GM21825 (cell line): ENCODE measurements at regions not wholly inside any gene's neighbourhood (a gene's known extent, or its start where the extent isn't known, plus 50 kb on each side); places are given as distances from the start of the nearest gene placed in this dataset.

Experiments used
- ATAC-seq: cut with Tn5 transposase; IDR thresholded peaks from one replicate; pipeline ENCODE4 v1.9.1; 2021; ENCODE audit warnings: mild to moderate bottlenecking, moderate library complexity; ENCODE audit not compliant: unreplicated experiment

GRCh38 chr14:22391908-22392565, 197.0 kb downstream of the DAD1 start:
- no peak for ATAC-seq

DNA sequence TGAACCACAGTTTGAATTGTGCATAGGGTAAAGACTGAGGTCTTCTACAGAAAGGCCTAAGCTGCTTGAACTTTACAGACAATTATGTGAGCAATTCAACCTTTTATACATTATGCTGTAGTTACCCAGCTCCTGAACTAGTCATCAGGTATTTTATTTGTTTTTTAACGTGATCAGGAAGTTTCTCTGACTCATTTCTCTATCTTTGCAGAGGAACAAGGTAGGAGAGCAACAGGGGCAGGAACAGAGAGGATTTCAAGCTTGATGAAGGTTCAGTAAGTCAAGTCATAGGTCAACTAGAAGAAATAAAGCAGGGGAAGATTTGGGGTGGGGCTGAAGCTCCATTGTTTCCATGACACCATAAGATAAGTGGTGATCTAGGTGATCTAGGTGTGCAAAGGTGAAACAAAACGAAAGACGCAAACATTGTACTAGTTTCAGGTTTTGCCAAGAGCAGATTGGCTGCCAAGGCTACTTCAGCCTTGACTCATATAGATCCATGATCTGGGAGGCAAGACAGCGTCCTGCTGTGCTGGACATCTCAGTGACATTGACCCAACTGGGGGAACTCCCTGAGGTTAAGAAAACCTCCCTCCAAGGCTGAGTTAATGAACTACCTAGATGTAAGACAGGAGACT, 198.1 kb downstream of the DAD1 start:
- ATAC-seq: no peak

- ATAC-seq: no peak
Measured at GRCh38 chr14:22390195-22390594, 198.8 kb downstream of the DAD1 start.

- no peak for ATAC-seq
Measured at GRCh38 chr14:22388669-22389595, 200.1 kb downstream of the DAD1 start.

GRCh38 chr14:22387776-22388241, 201.2 kb downstream of the DAD1 start:
- no peak for ATAC-seq

DNA sequence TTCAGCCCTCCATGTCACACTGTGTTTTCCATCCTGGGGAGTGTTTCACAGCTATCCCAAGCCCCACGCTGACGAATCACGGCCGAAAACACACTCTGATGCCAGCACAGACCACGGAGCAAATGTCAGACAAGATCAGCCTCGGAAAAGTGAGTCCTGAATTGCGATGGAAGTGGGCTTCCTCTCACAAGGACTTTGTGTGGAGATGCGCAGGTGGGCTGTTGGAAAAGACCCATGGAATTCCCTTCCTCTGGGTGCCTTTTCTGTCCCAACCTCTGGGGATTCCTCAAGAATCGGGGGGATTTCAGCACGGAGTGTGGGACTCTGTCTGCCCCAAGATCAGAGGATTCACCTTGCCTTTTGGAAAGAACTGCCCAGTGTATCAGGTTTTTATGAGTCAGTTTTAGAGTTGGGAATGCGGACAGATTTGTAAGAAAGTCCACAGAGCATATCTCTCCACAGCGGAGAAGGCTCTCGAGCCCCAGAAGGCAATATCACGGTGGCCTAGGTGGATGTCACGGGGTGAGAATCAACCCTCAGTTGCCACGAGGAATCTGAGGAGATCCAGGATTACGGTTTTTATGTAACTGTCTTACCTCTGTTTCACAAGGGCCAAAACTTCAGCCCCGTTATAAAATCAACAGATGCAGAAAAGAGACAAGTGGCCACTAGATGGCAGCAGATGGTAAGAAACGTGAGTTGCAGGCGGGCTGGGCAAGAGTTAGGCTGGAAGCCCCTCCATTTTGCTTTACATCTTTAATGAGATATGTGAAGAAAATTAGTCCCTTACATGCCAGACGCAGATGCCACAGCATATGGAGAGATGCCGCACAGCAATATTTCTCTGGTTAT, 201.9 kb downstream of the DAD1 start:
- no peak for ATAC-seq

DNA sequence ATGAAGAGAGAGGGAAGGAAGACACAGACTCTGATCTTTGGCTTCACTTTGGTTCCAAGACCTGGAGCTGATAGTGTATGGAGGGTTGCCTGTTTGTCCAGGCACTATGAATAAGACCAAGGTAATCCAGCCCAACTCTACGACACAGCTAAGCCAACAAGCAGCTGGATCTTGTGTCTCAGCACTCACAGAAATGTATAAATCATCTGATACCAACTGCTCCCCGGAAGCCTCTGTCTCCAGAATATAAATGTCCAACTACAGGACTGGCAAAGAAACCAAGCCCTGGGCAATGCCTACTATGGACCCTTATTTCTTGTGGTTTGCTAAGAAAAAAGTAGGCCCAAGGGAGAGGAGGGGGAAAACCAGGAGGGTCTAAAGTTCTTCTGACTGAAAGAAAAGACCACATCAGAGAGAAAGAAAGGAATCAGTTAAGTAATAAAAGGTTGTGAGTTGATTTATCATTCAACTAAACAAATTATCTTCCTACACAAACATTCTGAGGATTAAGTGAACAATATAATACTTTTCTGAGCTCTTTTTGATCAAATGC, 204.0 kb downstream of the DAD1 start:
- ATAC-seq: no peak

- no peak for ATAC-seq
Measured at GRCh38 chr14:22384167-22384549, 204.9 kb downstream of the DAD1 start.

DNA sequence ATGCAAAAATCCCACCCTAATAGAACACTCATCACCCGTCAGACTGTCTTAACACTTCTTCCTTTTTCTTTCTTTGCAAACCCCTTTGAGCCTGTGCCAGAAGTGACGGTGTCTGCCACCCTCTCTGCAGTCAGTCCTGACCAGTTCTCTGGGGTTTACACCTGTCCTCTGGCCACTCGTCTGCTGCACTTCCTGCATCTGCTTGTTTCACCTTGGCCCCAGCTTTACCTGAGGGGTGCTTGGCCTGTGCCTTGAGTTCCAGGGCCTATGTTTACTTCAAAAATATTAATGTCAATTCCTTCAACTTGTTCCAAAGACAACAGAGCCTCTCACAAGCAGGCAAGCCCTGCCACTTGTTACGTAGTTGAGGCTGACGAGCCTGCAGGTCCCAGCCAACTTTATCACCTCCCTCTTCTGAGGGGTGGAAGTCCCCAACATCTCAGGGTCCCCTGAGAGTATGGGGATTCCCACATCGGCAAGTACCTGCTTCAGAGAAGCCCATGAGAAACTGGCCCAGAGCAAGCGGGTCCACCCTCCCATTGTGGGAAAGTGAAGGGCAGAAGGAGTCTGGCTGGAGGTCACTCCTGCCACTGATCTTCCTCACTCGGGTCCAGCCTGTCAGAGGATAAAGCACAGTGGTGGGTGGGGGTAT, 205.4 kb downstream of the DAD1 start:
- ATAC-seq: peak; percentile 56

GRCh38 chr14:22382955-22383354, 206.1 kb downstream of the DAD1 start:
- ATAC-seq: no peak

DNA sequence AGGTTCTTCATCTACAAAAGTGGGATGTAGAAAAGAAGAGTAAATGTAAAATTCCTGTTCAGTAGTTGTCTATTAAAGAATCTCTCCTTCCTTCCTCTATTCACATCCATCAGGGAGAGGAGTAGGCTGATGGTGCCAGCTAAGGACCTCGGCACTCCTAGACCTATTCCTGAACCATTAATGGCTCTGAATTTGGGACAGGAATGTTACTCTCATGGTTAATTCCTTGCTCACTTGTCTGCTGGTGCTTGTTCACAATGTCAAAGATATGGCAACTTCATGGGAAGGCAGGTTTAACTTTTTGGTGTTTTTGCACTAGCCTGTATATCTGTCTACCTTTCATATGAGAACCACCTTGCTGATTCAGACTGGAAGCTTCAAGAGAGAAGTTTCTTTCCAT, 206.6 kb downstream of the DAD1 start:
- ATAC-seq: no peak

- ATAC-seq: no peak
Measured at GRCh38 chr14:22381766-22382165, 207.3 kb downstream of the DAD1 start.

GRCh38 chr14:22381408-22381760, 207.6 kb downstream of the DAD1 start:
- ATAC-seq: no peak

DNA sequence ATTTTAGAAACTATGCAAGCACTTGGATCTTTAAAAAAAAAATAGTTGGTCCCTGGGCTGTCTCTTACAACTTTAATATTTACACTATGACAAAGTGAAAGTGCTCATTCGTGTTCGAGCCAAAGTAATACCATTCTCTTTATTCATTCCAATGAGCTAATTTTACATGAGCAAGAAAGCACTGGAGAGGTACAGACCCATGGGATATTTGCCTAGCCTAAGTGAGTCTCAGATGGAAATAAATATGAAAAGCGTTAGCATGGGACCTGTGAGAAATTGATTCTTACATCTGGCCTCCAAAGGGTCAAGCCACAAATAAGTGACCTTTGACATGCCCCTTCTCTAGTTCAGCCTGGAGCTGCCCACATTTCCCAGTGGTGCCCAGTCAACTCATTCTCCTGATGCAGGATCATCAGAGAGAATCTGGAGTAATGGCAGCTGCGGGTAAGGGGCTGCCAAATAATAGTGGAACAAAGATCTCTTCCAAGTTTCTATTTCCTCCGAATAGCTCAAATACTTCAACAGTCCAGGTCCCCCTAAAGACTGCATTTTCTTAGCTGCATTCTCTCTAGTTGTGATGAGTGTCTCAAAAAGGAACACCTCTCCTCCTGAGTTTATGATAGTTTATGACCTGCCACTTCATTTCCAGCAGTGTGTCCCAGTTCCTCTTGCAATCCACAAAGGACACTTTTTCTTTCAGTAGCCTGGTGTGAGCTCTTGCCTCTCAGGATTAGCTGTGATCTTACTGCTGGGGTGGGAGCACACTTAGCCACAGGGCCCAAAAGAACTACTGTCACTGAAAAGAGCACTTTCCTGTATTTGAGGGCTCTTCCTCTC, 208.2 kb downstream of the DAD1 start:
- no peak for ATAC-seq

GRCh38 chr14:22379727-22380126, 209.3 kb downstream of the DAD1 start:
- no peak for ATAC-seq

GRCh38 chr14:22378181-22378580, 210.8 kb downstream of the DAD1 start:
- no peak for ATAC-seq

DNA sequence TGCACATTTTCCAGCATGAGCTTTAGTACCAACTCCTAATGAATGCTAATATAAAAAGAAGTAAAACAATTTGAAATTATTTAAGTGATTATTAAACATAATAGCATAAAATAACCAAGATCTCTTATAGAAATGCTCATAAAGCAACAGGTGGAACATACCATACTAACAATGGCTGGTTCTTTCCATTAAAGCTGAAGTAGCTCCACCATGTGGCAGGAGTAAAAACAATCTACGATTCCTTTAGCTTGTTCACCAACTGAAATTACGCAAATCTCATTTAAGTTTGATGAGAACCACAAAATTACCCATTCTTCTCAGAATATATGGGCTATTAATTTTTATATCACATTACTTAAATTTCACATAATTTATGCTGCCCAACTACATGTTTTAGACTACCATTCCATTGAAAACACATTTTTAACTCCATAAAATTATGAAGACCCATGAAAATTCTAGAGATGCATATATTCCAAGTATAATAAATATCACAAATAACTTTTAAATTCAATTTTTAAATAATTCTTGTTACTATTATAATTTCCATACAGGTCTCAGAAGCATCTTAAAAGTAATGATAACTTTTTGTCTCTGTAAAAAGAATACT, 213.6 kb downstream of the DAD1 start:
- ATAC-seq: no peak

DNA sequence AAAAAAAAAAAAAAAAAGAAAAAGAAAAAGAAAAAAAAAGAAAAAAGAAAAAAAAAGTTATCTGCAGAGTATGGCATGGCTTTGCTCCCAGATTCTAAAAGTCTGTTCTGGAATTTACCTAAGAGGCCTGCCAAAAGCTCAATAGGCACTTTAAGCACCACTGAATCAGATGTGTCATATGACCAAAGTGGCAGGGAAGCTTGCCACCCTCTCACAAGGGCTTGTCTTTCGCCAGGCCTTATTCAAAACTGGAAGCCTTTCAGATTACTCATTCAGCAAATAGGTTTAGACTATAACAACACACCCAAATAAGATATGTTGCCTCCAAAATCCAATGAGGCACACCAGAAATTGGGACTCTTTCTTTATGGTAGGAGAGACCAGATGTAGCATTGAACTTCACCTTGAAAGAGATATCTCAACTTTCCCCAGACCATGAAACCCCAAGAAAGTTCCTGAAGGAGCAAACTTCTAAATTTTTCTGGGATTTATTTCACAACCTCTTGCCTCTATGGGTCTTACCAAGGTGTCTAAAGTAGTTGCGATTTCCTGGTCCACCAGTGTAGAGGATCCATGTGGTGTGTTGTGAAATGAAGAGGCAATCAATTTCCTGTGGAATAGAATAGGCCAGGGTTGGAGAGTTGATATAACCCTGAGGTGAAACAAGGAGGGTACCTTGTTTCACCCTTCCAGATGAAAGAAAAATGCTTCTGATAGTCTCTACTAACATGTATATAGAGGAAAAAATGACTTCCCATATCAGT, 218.8 kb downstream of the DAD1 start:
- ATAC-seq: no peak
